Loucy (cell line): ENCODE measurements at regions not wholly inside any gene's neighbourhood (a gene's known extent, or its start where the extent isn't known, plus 50 kb on each side); places are given as distances from the start of the nearest gene placed in this dataset.

Source experiments
- H2AFZ ChIP-seq: fragments of 200-600 bp; sonication (generic); 2 replicates; pipeline ENCODE4 v1.6.0; 2016; ENCODE audit warnings: antibody characterized with exemption, mild to moderate bottlenecking, low read length, moderate library complexity
- H3F3A ChIP-seq: fragments of 200-600 bp; 2 replicates; pipeline ENCODE4 v1.6.0; 2016; ENCODE audit warnings: antibody characterized with exemption, low read depth, mild to moderate bottlenecking
- H3K27me3 ChIP-seq: fragments of 200-600 bp; sonication (generic); 2 replicates; pipeline ENCODE4 v1.6.1; 2014; ENCODE audit warnings: low read length, mild to moderate bottlenecking; ENCODE audit not compliant: insufficient read depth, poor library complexity, severe bottlenecking
- H3K36me3 ChIP-seq: fragments of 200-600 bp; sonication (generic); 2 replicates; pipeline ENCODE4 v1.6.1; 2016; ENCODE audit warnings: low read length; ENCODE audit not compliant: insufficient read depth
- H3K4me1 ChIP-seq: fragments of 200-600 bp; sonication (generic); 2 replicates; pipeline ENCODE4 v1.5.1; 2014; ENCODE audit warnings: low read length, mild to moderate bottlenecking; ENCODE audit not compliant: insufficient read depth, poor library complexity, severe bottlenecking
- H3K4me2 ChIP-seq: fragments of 200-600 bp; sonication (generic); 2 replicates; pipeline ENCODE4 v1.6.0; 2014; ENCODE audit warnings: antibody characterized with exemption, low read length, low read depth, mild to moderate bottlenecking; ENCODE audit not compliant: poor library complexity, severe bottlenecking
- H3K4me3 ChIP-seq: fragments of 200-600 bp; sonication (generic); 2 replicates; pipeline ENCODE4 v1.5.1; 2014; ENCODE audit warnings: low read length, mild to moderate bottlenecking, mixed read lengths; ENCODE audit not compliant: poor library complexity, severe bottlenecking
- H3K79me2 ChIP-seq: fragments of 200-600 bp; sonication (generic); 2 replicates; pipeline ENCODE4 v1.6.1; 2014; ENCODE audit warnings: low read length; ENCODE audit not compliant: insufficient read depth
- H3K9ac ChIP-seq: fragments of 200-600 bp; sonication (generic); 2 replicates; pipeline ENCODE4 v1.6.0; 2014; ENCODE audit warnings: mild to moderate bottlenecking, low read depth, low read length, moderate library complexity; ENCODE audit not compliant: poor library complexity, severe bottlenecking
- H3K9me2 ChIP-seq: fragments of 200-600 bp; sonication (generic); replicated peaks from 2 replicates; pipeline ENCODE4 v1.6.1; 2016; ENCODE audit warnings: low read depth, low read length, mixed read lengths
- H3K9me3 ChIP-seq: fragments of 200-600 bp; sonication (generic); 2 replicates; pipeline ENCODE4 v1.6.1; 2014; ENCODE audit warnings: mild to moderate bottlenecking, antibody characterized with exemption, low read length, low read depth; ENCODE audit not compliant: insufficient read depth
- H4K20me1 ChIP-seq: fragments of 200-600 bp; sonication (generic); 2 replicates; pipeline ENCODE4 v1.6.0; 2014; ENCODE audit warnings: antibody characterized with exemption, low read length, mild to moderate bottlenecking; ENCODE audit not compliant: insufficient read depth, poor library complexity, severe bottlenecking
- EZH2phosphoT487 ChIP-seq: fragments of 200-600 bp; IDR thresholded peaks from 2 replicates; pipeline ENCODE4 v1.6.1; 2018; ENCODE audit warnings: antibody characterized with exemption, mild to moderate bottlenecking, moderate library complexity, borderline replicate concordance
- TF ChIP-seq, protein P1 (sequence below): fragments of 200-600 bp; sonication (generic); conservative IDR thresholded peaks from 2 replicates; pipeline ENCODE4 v1.5.1; 2014; ENCODE audit warnings: mild to moderate bottlenecking, antibody characterized with exemption, low read length

DNA sequence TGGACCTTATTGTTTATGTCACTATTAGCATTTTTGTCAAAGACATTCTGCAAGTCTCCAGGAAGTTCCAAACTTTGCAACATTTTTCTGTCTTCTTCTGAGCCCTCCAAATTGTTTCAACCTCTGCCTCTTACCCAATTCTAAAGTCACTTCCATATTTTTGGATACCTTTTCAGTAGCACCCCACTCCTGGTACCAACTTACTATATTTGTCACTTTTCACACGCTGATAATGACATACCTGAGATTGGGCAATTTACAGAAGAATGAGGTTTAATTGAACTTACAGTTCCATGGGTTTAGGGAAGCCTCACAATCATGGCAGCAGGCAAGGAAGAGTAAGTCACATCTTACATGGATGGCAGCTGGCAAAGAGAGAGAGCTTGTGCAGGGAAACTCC is 1206.5 kb upstream of the EPHA6 start:
- no peak for TF ChIP-seq EZH2phosphoT487
- TF ChIP-seq, protein P1, sequence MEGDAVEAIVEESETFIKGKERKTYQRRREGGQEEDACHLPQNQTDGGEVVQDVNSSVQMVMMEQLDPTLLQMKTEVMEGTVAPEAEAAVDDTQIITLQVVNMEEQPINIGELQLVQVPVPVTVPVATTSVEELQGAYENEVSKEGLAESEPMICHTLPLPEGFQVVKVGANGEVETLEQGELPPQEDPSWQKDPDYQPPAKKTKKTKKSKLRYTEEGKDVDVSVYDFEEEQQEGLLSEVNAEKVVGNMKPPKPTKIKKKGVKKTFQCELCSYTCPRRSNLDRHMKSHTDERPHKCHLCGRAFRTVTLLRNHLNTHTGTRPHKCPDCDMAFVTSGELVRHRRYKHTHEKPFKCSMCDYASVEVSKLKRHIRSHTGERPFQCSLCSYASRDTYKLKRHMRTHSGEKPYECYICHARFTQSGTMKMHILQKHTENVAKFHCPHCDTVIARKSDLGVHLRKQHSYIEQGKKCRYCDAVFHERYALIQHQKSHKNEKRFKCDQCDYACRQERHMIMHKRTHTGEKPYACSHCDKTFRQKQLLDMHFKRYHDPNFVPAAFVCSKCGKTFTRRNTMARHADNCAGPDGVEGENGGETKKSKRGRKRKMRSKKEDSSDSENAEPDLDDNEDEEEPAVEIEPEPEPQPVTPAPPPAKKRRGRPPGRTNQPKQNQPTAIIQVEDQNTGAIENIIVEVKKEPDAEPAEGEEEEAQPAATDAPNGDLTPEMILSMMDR, result no peak
- Histone ChIP-seq H3K36me3 (no peaks in the 10 kb centered on the region), H3K9me2 (no peaks in the 10 kb centered on the region), H4K20me1 (no peaks in the 10 kb centered on the region), H3K9ac (no peak overlapping the region), H3F3A (no peaks in the 10 kb centered on the region), H3K4me1 (no peaks in the 10 kb centered on the region), H3K4me3 (no peak overlapping the region), H3K79me2 (no peaks in the 10 kb centered on the region), H3K9me3 (no peaks in the 10 kb centered on the region), H3K4me2 (no peak overlapping the region), H2AFZ (no peak overlapping the region), H3K27me3 (no peaks in the 10 kb centered on the region)

- H3K9me3 ChIP-seq, result no peaks in the 10 kb centered on the region
- no peak overlapping the region for H3K4me3 ChIP-seq
- H3F3A ChIP-seq, result no peaks in the 10 kb centered on the region
- H2AFZ ChIP-seq, result no peak overlapping the region
- no peaks in the 10 kb centered on the region for H4K20me1 ChIP-seq
- H3K4me1 ChIP-seq, result no peaks in the 10 kb centered on the region
- no peak overlapping the region for H3K4me2 ChIP-seq
- H3K9me2 ChIP-seq, result no peaks in the 10 kb centered on the region
- H3K36me3 ChIP-seq, result no peaks in the 10 kb centered on the region
- H3K9ac ChIP-seq, result no peak overlapping the region
- H3K27me3 ChIP-seq, result no peaks in the 10 kb centered on the region
- no peak for TF ChIP-seq EZH2phosphoT487
- TF ChIP-seq, protein P1, result no peak
- no peaks in the 10 kb centered on the region for H3K79me2 ChIP-seq
Measured at GRCh38 chr3:95609411-95609810, 1205.0 kb upstream of the EPHA6 start.

GRCh38 chr3:95612611-95613010 is 1201.8 kb upstream of the EPHA6 start:
- TF ChIP-seq, protein P1, result no peak
- no peak for TF ChIP-seq EZH2phosphoT487
- no peaks in the 10 kb centered on the region for H3K4me1 ChIP-seq
- H3K36me3 ChIP-seq, result no peaks in the 10 kb centered on the region
- no peak overlapping the region for H3K9ac ChIP-seq
- no peaks in the 10 kb centered on the region for H3K9me3 ChIP-seq
- no peaks in the 10 kb centered on the region for H4K20me1 ChIP-seq
- H3K4me2 ChIP-seq, result no peak overlapping the region
- H3K79me2 ChIP-seq, result no peaks in the 10 kb centered on the region
- no peak overlapping the region for H3K4me3 ChIP-seq
- no peak overlapping the region for H2AFZ ChIP-seq
- H3K9me2 ChIP-seq, result no peaks in the 10 kb centered on the region
- H3K27me3 ChIP-seq, result no peaks in the 10 kb centered on the region
- no peaks in the 10 kb centered on the region for H3F3A ChIP-seq
